Middle frontal gyrus (tissue), 1 donor: ENCODE measurements at regions not wholly inside any gene's neighbourhood (a gene's known extent, or its start where the extent isn't known, plus 50 kb on each side); places are given as distances from the start of the nearest gene placed in this dataset.
"Not testable (repeated sequence)": the region's sequence is repeated elsewhere in the genome, so short reads cannot be mapped to it uniquely, and the experiment has no call there.

Source experiments
- DNase-seq: peaks from one replicate; pipeline ENCODE4 v3.0.0-alpha.2; 2015; ENCODE audit warnings: low spot score; ENCODE audit errors: extremely low spot score

DNA sequence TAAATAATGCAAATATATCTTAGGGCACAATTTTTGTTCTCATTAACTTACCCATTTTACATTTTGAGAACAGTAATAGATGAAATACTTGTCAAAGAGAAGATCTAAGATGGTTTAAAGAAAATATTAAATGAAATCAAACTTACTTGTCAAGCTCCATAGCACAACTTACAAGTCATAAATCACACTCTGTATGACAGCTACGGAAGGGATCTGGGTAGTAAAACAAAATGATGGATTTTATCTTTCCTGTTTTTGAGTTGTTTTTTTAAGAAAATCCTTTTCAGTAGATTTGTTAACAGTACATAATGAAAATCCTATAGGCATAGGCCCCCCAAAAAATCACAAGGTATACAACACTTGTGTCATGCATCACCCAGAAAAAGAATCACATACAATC is 84.4 kb upstream of the ANTXRL start:
- DNase-seq = not testable (repeated sequence)

GRCh38 chr10:46204482-46205102 is 82.2 kb upstream of the ANTXRL start:
- not testable (repeated sequence) for DNase-seq

DNA sequence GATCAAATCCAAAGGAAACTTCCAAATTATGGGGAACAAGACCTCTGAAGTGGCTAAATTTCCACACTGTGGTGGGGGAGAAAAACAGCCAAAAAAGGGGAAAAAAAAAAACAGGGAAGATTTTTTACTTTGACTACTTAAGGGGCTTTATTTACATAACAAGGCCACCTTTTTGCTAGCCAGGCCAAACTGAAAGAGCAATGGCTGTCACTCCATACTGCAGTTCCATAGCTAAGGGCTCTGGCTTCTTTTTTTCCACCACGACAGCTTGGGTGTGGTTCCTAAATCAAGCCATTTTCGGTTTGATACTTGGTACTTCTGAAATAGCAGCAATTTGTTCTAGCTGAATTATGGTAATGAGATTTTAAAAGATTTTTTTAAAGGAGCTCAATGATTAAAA is 76.4 kb upstream of the ANTXRL start:
- DNase-seq = not testable (repeated sequence)

- no peak for DNase-seq
Observed at GRCh38 chr10:46215426-46215825, 71.4 kb upstream of the ANTXRL start.

DNA sequence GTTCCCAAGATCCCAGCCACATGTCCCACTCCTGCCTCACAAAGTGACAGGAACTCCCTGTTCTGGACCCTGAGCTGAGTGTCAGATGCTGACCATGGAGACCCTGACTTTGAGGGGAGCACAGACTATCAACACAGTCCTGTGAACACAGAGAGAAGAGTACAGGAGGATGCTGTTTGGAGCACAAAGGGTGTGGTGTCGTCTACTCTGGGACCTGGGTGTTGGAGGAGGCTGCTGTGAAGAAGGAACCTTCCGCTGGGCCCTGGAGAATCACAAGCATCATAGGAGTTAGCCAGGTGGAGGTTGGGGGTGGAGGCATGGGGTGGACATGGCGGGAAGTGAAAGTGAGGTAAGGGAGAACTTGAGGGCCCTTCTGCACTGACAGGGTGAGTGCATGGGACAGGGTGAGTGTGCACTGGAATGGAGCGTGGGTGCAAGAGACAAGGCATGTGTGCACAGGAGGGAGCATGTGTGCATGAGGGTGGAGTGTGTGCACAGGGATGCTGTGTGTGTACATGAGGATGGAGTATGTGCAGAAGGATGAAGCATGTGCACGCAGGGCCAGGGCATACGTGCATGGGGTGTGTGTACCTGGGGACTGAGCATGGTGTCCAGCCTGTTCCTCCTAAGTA is 70.7 kb upstream of the ANTXRL start:
- no peak for DNase-seq

DNA sequence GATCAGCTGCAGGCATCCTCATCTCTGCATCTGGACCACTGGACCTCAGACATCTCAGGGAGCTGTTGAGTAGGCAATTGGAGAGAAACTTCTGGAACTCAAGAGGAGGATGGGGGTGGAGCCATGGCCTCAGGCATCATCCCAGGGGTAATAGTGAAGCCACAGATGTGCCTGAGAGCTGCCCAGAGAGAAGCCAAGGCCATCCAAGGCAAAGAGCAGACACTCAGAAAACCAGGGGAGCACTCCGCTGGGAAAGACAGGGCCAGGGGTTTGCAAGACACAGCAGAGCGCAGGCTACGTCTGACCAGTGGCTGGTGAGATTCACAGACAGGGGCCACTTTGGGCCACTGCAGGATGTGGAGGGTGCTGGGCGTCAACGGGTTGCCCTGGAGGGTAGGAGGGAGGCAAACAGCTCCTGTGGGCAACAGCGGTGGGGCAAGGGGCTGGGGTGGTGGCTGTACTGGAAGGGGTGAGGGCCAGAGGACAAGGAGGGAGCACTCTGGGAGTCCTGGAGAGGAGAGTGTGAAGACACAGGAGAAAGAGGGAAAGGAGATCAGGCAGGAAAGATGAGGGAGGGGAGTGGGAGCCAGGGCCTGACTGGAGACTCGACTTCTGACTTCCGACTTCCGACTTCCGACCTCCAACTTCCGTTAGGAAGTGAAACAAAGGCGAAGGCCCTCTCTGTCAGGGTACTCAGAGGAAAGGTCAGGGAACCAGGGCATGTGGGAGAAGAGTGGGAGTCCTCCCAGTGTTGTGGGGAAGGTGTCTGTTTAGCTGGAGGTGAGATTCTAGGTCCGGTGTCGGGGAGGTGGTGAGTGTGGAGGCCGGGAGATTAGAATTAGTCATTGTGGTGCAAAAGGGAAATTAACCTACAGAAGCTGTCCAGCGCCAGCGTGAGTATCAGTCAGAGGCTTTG is 69.7 kb upstream of the ANTXRL start:
- no peak for DNase-seq

DNA sequence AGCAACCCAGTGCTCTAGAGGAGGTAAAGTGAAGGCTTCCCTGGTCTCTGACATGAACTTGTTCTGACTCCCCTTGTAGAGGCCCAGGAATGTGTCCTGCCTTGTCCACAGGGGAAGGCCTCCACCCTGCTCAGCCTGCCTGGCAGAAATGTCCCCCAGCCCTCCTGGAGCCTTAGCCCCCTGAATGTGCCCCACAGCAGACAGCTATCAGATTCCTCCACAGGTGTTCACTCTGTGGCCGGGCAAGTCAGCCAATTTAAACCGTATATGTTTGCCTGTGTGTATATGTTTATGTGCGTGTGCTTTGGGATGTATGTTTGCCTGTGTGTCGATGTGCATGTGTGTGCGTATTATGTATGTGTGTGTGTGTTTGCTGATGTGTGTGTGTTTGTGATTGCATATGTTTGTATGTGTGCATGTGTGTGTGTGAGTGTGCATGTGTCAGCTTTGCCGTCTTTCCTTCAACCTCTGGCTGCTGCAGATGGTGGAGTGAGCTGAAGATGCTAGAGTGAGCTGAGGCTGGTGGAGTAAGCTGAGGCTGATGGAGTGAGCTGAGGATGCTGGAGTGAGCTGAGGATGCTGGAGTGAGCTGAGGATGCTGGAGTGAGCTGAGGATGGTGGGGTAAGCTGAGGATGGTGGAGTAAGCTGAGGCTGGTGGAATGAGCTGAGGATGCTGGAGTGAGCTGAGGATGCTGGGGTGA is 68.9 kb upstream of the ANTXRL start:
- DNase-seq = no peak

- no peak for DNase-seq
Observed at GRCh38 chr10:46218921-46219320, 67.9 kb upstream of the ANTXRL start.

DNA sequence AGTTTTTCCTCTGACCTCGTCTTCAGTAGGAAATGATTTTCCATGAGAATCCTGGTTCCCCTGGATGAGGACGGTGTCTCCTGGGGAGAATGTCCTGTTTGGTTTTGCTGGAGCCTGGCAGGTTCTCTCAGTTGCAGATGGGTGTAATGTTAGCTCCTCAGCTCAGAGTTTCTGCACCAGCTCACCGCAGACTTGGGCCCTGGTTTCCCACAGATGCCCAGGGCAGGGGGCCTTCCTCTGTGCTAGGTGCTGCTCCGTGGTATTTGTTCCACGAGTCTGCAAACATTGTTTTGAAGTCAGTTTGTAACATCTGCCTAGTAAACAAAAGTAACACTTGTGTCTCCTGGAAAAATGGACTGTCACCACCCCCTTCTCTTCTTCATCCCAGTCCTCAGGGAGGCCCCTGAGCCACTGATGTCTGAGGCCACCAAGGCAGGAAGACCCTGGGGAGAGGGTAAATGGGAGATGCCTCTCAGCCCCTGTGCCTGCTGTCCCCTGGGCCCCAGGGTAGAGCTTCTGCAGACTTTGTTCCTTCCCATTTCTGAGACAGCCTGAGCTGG is 67.3 kb upstream of the ANTXRL start:
- DNase-seq = not testable (repeated sequence)

- DNase-seq = no peak
Observed at GRCh38 chr10:46220187-46220586, 66.6 kb upstream of the ANTXRL start.

- no peak for DNase-seq
Observed at GRCh38 chr10:46220872-46221538, 65.8 kb upstream of the ANTXRL start.

DNA sequence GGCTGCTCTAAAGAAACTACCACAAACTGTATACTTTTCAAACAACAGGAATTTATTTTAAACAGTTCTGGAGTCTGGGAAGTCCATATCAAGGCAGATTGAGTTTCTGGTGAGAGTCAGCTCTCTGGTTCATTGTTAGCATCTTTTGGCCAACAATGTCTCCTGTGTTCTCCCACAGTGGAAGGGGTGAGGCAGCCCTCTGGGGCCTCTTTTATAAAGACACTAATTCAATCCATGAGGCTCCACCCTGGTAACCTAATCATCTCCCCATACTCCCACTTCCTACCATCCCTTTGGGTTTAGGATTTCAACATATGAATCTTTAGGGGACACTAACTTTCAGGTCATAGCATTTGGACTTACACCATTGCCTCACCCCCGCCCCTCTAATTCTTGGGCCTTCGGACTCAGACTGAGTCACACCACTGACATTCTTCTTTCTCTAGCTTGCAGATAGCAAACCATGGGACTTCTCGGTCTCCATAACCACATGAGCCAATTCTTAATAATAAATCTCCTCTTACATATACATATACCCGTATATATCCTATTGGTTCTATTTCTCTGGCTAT is 64.3 kb upstream of the ANTXRL start:
- DNase-seq = no peak

DNA sequence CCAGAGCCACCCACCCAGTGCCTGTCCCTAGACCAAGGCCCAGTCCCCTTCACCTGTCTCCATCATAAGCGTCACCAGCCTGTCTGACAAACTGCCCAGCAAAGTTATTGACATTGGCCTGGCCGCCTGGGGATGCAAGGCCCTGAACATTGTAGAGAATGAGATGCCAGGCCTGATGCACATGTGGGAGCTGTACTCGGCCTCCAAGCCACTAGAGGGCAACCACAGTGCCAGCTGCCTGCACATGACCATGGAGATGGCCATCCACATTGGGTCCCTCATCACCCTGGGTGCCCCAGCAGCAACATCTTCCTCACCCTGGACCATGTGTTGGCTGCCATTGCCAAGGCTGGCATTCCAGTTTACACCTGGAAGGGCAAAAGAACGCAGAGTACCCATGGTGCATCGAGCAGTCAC is 63.7 kb upstream of the ANTXRL start:
- no peak for DNase-seq

DNA sequence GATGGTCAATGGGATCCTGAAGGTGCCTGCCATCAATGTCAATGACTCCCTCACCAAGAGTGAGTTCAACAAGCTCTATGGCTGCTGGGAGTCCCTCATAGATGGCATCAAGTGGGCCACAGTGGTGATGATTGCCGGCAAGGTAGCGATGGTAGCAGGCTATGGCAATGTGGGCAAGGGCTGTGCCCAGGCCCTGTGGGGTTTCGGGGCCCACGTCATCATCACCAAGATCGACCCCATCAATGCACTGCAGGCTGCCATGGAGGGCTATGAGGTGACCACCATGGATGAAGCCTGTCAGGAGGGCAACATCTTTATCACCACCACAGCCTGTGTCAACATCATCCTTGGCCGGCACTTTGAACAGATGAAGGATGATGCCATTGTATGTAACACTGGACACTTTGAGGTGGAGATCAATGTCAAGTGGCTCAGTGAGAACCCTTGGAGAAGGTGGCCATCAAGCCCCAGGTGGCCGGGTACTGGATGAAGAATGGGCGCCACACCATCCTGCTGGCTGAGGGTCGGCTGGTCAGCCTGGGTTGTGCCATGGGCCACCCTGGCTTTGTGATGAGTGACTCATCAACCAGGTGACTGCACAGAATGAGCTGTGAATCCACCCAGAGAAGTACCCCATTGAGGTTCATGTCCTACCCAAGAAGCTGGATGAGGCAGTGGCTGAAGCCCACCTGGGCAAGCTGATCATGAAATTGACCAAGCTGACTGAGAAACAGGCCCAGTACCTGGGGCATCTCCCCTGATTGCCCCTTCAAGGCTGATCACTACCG is 63.0 kb upstream of the ANTXRL start:
- no peak for DNase-seq

DNA sequence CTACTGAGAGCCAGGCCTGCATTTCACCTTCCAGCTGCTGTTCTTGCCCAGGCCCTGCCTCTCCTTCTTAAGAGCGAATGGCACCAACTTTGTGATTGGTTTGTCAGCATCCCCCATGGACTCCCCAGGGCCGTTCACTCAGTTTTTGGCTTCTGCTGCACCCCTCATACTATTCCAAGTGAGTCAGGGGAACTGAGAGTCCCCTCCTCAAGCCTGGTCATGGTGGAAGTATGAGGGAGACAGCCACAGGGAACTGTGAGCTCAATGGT is 62.4 kb upstream of the ANTXRL start:
- no peak for DNase-seq

DNA sequence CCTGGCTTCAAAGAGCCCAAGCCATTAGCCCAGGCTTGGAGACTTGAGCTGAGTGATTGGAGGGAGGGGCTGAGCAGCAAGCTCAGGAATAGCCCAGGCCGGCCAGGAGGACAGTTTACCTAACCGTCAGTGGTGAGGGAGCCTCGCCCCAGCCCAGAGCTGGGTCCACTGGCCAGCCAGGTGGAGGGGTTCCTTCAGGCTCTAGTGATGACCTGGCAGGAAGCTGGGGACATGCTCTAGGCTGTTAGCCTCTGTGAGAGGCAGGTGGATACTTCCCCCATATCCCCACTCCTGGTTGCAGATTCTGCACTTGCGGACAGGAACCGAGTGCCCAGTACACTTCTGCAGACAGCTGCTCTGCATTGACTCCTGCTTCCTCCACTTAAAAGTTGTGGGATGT is 61.2 kb upstream of the ANTXRL start:
- DNase-seq = no peak

DNA sequence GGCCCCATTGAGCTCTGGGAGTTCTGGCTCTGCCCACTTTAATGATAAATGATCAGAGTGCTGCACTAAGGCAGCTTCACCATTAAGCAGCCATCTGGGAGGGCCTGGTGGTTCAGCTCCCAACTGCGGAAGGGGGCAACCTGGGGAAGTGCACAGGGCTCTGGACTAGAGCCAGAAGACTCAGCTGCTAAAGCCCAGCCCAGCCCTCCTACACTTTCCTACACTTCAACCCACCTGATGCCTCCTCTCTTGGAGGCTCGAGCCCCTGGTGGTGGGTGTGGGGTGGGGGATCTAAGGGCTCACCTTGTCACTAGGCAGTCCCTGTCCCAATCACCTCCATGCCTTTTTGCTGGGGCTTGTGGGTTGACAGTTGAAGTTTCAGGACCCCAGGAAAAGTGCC is 60.6 kb upstream of the ANTXRL start:
- no peak for DNase-seq

GRCh38 chr10:46226900-46227558 is 59.8 kb upstream of the ANTXRL start:
- no peak for DNase-seq

- DNase-seq = no peak
Observed at GRCh38 chr10:46227571-46227935, 59.2 kb upstream of the ANTXRL start.
